Left hindlimb (tissue), 1 donor: ENCODE measurements at regions not wholly inside any gene's neighbourhood (a gene's known extent, or its start where the extent isn't known, plus 50 kb on each side); places are given as distances from the start of the nearest gene placed in this dataset.
"Not testable (repeated sequence)": the region's sequence is repeated elsewhere in the genome, so short reads cannot be mapped to it uniquely, and the experiment has no call there.

Source experiments
- DNase-seq: peaks from one replicate; pipeline ENCODE4 v3.0.0-alpha.2; 2018

DNA sequence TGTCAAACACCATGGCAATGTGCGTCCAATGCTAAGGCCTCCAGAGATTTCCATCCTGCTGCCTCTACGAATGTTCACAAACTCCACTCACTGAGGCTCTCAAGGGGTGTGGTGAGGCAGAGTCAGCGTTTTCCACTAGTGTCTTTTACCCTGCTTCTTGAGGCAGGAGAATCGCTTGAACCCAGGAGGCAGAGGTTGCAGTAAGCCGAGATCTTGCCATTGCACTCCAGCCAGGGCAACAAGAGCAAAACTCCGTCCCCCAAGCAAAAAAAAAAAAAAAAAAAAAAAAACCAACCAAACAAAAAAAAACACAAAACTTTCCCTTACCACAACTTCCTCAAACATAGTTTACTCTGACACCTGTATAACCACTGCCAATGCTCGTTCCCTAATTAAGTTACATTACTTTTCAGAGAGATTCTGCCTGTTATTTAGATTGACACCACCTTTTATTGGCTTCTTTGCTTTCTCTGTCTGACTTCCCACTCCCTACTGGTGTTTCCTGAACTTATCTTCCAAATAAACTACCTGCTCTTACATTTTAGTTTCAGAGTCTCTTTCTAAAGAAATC, 102.1 kb upstream of the ZNF746 start:
- no peak for DNase-seq

DNA sequence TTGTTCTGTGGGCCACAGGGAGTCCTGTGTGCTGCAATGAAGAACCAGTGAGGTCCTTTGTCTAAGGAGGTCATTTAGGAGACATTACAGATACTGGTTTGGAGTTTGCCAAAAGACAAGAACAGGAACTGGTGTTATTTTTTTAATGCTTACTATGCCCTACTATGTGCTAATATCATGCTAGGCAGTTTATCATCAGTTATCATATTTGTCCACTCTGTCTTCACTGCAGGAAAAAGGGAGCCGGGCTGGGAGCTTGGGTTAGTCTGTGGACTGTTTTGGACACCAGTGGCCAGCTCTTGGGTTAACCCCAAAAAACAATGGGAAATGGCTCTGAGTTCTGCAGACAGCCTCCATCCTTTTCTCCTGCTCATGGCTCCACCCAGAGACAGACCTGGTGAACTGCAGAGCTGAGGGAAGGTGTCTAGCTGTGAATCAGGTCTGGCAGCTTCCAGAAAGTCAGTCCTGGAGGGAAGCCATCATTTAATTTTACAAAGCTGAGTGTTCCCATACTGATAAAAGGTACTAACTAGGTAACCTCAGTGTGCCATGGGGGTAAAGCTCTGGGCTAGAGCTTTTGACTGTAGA, 101.2 kb upstream of the ZNF746 start:
- no peak for DNase-seq

DNA sequence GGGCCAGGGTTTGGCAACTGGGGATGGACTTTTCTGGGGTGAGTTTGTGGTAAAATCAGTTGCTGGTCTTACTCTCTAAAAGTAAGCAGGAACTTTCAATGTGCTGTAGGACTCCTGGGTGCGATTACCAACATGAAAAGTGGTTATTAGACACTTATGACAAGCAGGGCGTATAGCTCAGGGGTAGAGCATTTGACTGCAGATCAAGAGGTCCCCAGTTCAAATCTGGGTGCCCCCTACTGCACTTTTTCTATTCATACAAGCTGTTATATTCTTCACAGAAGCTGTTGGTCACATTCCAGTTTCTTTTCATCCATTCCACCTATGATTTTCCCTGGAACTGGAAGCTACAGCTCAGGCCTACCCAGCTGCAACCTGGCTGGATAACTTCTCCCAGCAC, 100.2 kb upstream of the ZNF746 start:
- not testable (repeated sequence) for DNase-seq

DNA sequence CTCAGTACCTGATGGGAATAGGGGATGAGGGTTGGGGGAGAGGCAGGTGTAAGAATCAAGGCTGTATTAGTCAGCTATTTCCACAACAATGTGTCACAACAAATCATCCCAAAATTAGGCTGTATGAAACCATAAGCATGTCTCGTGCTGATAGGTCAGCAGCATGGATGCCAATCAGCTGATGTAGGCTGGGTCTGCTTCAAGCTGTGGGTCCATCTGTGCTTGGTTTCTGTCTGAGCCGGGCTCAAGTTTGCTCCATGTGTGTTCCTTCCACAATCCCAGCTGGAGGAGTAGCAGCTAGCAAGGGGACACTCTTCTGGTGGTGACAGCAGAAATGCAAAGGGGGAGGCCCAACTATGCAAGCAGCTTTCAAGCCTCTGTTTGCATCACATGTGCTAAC, 97.9 kb upstream of the ZNF746 start:
- no peak for DNase-seq

DNA sequence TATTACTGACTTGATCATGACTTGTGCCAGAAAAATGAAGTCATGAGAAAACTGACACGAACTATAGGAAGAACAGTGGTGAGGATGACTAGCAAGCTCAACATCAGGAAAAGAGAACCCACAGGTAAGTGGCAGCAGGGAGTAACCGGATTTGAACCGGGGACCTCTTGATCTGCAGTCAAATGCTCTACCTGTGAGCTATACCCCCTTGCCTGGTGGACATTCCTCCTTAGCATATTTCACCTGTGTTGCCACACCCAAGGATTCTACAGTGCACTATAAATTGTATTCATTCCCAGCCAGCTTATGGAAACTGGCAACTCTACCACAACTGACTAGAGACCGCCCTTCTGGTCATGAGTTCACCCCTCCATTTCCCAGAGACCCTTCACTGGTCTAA, 97.5 kb upstream of the ZNF746 start:
- DNase-seq, result no peak

DNA sequence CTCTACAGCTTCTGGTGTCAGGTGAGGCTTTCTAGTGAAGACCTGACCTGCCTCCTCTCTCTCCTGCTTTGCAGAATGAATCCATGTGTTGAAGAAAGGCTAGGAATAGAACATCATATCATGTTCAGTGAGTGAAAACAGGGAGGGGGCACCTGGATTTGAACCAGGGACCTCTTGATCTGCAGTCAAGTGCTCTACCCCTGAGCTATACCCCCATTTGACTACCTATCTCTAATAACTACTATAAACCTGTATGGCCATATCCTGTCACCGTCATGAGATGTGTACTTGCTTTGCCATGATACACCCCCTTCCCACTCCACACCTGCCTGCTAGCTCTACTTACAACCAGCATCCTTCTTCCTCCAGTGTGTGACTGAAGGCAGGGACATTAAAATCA, 91.3 kb upstream of the ZNF746 start:
- no peak for DNase-seq

DNA sequence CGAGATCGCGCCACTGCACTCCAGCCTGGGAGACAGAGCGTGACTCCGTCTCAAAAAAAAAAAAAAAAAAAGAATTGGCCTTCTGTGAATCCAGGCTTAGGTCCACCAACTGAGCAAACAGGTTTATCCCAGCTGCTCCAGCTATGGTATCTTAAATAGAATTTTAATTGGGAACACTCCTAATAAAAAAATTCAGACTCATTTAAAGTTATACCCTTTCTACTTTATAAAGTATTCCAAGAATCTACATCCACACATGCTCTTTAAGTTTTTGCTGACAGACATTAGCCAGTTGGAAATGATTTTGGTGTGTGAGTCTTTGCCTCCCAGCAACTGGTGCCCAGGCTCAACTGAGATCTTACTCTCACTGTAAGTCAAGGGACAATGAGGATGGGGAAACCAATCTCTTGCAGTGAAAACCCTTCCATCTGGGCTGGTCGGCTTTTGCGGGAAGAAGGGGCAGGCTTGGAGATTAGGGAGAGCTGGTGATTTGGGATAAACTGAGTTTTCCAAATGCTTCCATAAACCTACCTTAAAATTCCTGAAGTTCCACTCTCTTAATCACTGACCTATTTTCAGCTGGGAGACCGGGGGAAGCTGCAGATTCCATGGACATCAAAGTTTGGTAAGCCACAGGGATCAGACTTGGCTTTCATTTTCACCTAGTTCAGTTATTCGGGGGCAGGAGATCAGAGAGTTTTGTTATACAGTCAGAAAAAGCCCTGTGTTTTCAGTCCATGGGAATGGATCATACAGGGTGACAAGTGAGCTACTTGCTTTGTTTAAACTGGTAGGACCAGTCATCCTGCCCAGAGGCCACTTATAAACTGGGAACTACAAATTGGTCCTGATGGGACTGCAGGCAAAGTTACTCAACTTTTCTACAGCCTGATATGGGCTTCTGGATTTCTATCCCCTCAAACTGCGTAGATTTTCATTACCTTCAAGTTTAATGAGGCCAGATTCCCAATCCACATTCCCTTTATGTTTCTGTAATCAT, 89.3 kb upstream of the ZNF746 start:
- DNase-seq, result no peak

DNA sequence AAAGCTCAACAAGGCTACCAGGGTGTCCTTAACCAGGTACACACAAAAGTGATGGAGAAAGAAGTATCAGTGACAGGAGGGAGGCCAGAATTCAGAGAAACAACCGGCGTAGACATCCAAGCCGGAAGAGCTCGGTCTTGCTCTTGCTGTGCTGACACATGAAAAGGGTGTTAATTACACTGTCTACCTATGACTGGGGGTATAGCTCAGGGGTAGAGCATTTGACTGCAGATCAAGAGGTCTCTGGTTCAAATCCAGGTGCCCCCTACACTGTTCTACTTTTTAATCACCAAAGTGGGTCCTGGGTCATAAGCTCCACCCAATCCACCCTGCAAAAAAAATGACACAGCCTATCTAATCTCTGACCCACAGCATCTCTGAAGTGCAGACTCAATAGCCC, 86.9 kb upstream of the ZNF746 start:
- no peak for DNase-seq

DNA sequence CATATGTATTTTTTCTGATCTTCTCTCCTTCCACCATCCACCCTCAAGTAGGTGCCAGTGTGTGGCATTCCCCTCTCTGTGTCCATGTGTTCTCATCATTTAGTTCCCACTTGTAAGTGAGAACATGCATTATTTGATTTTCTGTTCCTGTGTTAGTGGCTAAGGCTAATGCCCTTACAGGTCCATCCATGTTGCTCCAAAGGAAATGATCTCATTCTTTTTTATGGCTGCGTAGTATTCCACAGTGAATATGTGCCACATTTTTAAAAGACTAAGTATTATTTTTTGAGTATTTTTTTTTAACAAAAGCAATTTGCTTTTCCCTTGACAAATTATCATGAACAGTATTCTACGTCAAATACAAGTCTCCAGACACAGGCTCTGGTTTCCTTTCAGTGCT, 86.4 kb upstream of the ZNF746 start:
- no peak for DNase-seq

DNA sequence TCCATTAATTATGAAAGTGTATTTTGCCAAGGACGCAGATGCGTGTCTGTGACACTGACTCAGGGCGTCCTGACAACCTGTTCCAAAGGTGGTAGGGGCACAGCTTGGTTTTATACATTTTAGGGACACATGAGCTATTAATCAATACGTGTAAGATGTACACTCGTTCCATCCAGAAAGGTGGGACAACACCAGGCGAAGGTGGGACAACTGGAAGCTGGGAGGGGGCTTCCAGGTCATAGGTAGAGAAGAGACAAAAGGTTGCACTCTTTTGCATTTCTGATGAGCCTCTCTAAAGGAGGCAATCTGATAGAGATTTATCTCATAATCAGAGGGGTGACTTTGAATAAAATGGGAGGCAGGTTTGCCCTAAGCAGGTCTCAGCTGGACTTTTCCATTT, 82.7 kb upstream of the ZNF746 start:
- DNase-seq, result no peak

DNA sequence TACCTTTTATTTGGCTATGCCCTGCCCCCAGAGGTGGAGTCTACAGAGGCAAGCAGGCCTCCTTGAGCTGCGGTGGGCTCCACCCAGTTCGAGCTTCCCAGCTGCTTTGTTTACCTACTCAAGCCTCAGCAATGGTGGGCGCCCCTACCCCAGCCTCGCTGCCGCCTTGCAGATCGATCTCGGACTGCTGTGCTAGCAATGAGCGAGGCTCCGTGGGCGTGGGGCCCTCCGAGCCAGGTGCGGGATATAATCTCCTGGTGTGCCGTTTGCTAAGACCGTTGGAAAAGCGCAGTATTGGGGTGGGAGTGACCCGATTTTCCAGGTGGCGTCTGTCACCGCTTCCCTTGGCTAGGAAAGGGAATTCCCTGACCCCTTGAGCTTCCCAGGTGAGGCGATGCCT, 81.8 kb upstream of the ZNF746 start:
- DNase-seq, result not testable (repeated sequence)

DNA sequence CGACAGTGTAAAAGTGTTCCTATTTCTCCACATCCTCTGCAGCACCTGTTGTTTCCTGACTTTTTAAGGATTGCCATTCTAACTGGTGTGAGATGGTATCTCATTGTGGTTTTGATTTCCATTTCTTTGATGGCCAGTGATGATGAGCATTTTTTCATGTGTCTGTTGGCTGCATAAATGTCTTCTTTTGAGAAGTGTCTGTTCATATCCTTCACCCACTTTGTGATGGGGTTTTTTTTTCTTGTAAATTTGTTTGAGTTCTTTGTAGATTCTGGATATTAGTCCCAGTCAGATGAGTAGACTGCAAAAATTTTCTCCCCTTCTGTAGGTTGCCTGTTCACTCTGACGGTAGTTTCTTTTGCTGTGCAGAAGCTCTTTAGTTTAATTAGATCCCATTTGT, 76.8 kb upstream of the ZNF746 start:
- DNase-seq, result not testable (repeated sequence)

DNA sequence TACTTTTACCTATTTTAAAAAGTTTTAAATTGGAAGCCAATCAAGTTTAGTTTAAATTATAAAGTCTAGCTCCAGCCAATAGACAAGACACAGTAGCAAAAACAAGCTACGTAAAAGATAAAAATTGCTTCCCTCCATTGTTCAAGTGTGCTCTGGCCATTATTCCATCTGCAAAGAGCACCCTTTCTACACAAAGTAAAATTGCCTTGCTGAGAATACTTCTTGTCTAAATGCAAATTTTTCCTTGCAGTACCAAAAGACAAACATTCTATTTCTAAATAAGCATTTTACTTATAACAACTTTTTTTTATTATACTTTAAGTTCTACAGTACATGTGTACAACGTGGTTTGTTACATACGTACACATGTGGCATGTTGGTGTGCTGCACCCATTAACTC, 75.9 kb upstream of the ZNF746 start:
- no peak for DNase-seq

DNA sequence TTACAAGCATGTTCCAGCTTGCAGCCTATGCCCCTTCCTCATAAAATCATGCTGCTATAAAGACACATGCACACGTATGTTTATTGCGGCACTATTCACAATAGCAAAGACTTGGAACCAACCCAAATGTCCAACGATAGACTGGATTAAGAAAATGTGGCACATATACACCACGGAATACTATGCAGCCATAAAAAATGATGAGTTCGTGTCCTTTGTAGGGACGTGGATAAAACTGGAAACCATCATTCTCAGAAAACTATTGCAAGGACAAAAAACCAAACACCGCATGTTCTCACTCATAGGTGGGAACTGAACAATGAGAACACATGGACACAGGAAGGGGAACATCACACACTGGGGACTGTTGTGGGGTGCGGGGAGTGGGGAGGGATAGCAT, 75.3 kb upstream of the ZNF746 start:
- not testable (repeated sequence) for DNase-seq

DNA sequence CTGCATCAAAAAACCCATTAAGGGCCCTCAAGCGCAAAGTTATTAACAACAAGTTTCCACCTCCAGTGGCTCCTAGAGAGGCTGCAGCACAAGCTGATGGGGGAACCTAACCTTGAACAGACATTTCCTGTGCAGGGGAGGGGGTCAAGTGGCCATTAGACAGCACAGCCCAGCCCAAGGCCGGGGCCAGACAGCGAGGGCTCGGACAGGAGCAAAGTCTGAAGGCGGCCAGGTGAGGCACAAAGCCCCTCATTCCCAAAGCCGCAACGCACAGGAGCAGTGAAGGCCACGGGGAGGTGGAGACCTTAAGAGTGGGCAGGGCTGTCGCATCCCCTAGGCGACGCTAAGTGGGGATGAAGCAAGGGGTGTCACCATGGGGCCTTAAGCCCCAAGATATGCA, 73.2 kb upstream of the ZNF746 start:
- DNase-seq, result no peak

DNA sequence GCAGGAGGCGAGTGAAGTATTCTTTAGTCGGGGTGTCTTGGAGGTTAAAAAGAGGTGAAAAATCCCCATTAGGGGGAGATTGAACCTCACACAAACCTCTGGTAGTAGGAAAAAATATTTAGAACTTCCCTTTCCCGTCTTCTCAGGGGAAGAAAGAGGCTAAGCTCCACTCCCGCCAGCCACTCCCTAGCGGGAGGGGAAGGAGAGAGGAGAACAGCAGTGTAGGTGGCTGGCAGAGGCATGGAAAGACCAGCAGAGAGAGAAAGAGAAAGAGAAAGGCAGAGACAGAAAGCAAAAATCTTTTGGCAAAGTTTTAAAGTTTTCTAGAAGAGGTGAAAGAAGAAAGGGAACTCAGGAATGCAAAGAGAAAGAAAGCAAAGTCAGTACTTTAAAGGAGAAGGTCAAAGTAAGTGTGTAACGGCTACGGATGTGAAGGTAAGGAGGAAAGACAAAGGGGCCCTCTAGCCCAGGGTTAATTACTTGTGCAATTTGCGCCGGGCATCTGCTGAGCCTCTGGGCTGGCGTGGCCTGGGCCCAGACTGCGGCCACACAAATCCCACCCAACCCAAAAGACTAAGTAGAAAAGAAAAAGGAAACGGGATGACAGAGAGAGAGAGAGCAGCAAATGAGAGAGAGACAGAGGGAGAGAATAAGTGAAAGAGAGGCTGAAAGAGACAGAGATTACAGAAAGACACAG, 72.3 kb upstream of the ZNF746 start:
- no peak for DNase-seq

DNA sequence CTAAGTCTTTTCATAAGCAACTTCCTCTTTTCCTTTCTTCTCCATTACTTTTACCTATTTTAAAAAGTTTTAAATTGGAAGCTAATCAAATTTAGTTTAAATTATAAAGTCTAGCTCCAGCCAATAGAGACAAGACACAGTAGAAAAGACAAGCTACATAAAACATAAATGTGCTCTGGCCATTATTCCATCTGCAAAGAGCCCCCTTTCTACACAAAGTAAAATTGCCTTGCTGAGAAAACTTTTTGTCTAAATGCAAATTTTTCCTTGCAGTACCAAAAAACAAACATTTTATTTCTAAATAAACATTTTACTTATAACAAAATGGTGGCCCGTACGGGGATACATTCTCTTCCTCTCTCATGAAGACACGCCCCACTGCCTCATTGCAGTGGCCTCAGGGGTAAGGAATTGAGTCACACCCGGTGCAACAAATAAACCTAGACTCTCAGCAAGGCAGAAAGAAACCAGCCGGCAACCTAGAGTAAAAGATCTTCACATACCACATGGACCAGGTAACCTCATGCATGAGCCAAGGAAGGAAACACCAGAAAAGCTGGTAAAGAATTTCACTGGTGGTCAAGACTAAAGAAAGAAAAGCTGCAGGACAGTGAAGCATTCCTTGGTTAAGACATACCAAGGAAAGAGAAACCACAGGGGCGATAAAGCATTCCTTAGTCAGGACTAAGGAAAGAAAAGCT, 71.6 kb upstream of the ZNF746 start:
- no peak for DNase-seq

DNA sequence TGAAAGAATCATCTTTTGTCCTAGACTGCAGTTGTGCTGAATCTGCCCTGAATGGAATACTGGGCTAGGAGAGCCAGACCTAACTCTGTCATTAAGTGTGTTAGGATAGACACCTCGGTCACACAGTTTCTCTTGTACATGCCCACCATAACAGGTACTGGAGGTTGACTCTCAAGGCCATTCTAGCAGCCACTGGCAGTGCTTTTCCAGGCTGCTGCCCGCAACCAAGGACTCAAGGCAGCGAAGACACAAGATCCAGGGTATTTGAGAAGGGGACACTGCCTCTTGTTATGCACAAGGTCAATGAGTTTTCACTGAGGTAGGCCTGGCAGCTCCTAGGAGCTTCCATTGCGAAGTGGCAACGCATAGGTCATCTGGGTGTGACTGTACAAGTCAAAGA, 70.6 kb upstream of the ZNF746 start:
- DNase-seq, result no peak

DNA sequence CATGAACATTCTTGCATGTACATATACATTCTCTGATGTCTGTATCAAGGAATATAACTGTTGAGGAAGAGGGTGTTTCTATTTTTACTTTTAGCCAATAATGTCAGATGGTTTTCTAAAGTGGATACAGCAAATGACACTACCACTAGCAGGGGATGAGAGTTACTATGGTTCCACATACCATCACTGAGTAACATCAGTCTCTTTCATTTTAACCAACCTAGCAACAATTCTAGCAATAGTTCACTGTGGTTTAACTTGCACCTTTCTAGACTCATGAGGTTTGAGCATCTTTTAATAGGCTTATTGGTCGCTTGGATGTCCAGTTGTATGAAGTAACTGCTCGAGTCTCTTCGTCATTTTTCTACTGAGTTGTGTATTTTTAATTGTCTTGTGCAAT, 68.5 kb upstream of the ZNF746 start:
- no peak for DNase-seq

DNA sequence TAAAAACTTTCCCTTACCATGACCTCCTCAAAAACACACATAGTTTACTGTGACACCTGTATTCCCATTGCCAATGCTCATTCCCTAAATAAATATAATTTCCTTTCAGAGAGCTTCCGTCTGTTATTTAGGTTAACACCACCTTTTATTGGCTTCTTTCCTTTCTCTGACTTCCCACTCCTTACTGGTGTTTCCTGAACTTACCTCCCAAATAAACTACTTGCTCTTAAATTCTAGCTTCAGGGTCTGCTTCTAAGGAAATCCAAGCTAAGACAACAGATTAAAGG, 67.4 kb upstream of the ZNF746 start:
- DNase-seq, result no peak

DNA sequence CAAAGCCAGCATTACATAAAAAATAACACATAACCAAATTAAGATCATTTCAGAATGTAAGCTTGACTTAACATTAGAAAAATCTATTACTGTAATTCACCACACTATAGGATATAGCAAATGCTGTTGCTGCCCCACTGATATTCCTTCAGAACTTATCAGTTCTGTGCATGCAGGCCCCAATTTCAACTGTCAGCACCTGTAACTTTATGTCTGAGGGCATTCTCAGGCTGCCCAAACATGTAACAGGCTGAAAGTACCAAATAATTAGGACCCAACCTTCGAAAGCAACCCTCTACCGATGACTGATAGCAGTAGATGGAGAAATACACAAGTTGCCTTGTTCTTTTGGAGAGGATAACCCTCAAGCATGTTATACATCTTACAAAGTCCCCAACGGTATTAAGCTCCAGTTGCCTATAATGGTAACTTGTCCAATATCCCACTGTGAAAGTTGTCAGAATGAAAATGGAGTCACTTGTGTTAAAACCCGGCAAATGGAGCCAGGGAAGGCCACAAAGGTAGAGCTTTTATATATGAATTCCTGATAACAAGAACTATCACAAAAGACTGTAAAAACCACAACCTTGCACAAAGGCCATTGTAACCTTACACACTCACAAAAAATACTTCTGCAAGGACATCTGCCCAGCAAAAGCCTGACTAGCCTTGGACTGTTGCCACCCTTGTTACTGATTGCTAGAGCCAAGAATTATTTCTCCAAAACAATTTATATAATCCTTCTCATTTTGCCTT, 66.9 kb upstream of the ZNF746 start:
- no peak for DNase-seq

DNA sequence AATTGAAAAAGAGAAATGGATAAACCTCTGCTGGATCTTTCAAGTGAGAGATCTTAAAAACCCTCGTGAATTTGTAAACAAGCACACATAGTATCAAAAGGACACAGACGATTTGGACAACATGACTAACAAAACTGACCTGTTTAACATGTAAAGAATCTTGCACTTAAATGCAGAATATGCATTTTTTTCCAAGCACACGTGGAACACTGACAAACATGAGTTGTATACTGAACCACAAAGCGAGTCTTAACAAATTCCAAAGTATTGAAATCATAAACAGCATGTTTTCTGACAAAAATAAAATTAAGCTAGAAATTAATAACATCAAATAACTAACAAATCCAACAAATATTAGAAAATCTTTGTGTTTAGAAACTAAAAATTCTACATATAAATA, 65.0 kb upstream of the ZNF746 start:
- DNase-seq, result no peak
